MCF 10A (cell line): ENCODE measurements at regions not wholly inside any gene's neighbourhood (a gene's known extent, or its start where the extent isn't known, plus 50 kb on each side); places are given as distances from the start of the nearest gene placed in this dataset.

Source experiments
- BruUV-seq: library from RNA; stranded (reverse); fragments of 400-500 nt; replicated peaks from 2 replicates; lab custom pipeline; 2021; lab: Mats Ljungman, UMichigan
- CTCF ChIA-PET: fragments of 300-600 bp; sonication (Branson Sonifier 250); formaldehyde crosslinking; extraction: SDS; loops from one replicate; lab custom pipeline; 2021; ENCODE audit warnings: antibody characterized with exemption, inconsistent platforms; lab: Yijun Ruan, JAX
- POLR2A ChIA-PET: fragments of 300-600, 350-650 bp; sonication (Branson Sonifier 250); formaldehyde crosslinking; extraction: SDS; loops from one replicate; lab custom pipeline; 2020; ENCODE audit warnings: antibody characterized with exemption, inconsistent platforms; lab: Yijun Ruan, JAX
- DNase-seq: peaks from one replicate; pipeline ENCODE4 v3.0.0-alpha.2; 2018; ENCODE audit not compliant: unreplicated experiment
- H3K27ac Mint-ChIP-seq: one replicate; pipeline ENCODE4 v1.8.0; 2022; ENCODE audit warnings: mild to moderate bottlenecking, low read depth, mixed read lengths; ENCODE audit not compliant: unreplicated experiment
- H3K27me3 Mint-ChIP-seq: one replicate; pipeline ENCODE4 v1.8.0; 2022; ENCODE audit warnings: mixed read lengths; ENCODE audit not compliant: insufficient read depth, unreplicated experiment
- H3K36me3 Mint-ChIP-seq: one replicate; pipeline ENCODE4 v1.8.0; 2022; ENCODE audit warnings: mild to moderate bottlenecking, moderate library complexity, mixed read lengths; ENCODE audit not compliant: insufficient read depth, unreplicated experiment
- H3K4me1 Mint-ChIP-seq: one replicate; pipeline ENCODE4 v1.8.0; 2022; ENCODE audit warnings: mixed read lengths; ENCODE audit not compliant: insufficient read depth, unreplicated experiment
- H3K4me3 Mint-ChIP-seq: one replicate; pipeline ENCODE4 v1.8.0; 2022; ENCODE audit warnings: mild to moderate bottlenecking, moderate library complexity, mixed read lengths; ENCODE audit not compliant: unreplicated experiment
- H3K9me3 Mint-ChIP-seq: one replicate; pipeline ENCODE4 v1.8.0; 2022; ENCODE audit warnings: mixed read lengths; ENCODE audit not compliant: unreplicated experiment
- CTCF ChIP-seq: fragments of 200-600 bp; IDR thresholded peaks from one replicate; pipeline ENCODE4 v1.8.0; 2022; ENCODE audit warnings: antibody characterized with exemption, mild to moderate bottlenecking; ENCODE audit not compliant: unreplicated experiment
- intact Hi-C: fragments of 100-400 bp; cut with micrococcal nuclease; formaldehyde crosslinking; loops from 2 replicates; pipeline ENCODE4 v1.14.1; 2022

- Mint-ChIP-seq H3K27me3 (peaks cover 31% of the 10 kb centered on the region), H3K9me3 (peaks cover 5% of the 10 kb centered on the region), H3K27ac (no peak overlapping the region), H3K36me3 (peaks cover 5% of the 10 kb centered on the region), H3K4me3 (no peak overlapping the region), H3K4me1 (no peaks in the 10 kb centered on the region)
- intact Hi-C loops = no loop called here
- DNase-seq = no peak
- BruUV-seq = no TSS peak
- POLR2A ChIA-PET = no interaction called here
- CTCF ChIA-PET = no interaction called here
- no peak for TF ChIP-seq CTCF
These were observed 471.6 kb downstream of the MED10 start for GRCh38 chr5:5906778-5907177.

GRCh38 chr5:5905186-5905585 is 473.2 kb downstream of the MED10 start:
- TF ChIP-seq CTCF = no peak
- no peak for DNase-seq
- no peak overlapping the region for H3K27ac Mint-ChIP-seq
- intact Hi-C loops = no loop called here
- peaks cover 5% of the 10 kb centered on the region for H3K36me3 Mint-ChIP-seq
- H3K27me3 Mint-ChIP-seq = peaks cover 31% of the 10 kb centered on the region
- ChIA-PET POLR2A (no interaction called here), CTCF (interaction anchor here (0.5 to 0.7 kb wide), 2 partner anchors 61 to 532 kb away, joined by 3 read pairs; no protein-coding TSS in a partner anchor)
- no peaks in the 10 kb centered on the region for H3K4me1 Mint-ChIP-seq
- no peak overlapping the region for H3K4me3 Mint-ChIP-seq
- BruUV-seq = no TSS peak
- peaks cover 11% of the 10 kb centered on the region for H3K9me3 Mint-ChIP-seq

GRCh38 chr5:5904113-5904512 is 474.2 kb downstream of the MED10 start:
- intact Hi-C loops = no loop called here
- no TSS peak for BruUV-seq
- Mint-ChIP-seq H3K27ac (no peak overlapping the region), H3K4me1 (no peaks in the 10 kb centered on the region), H3K4me3 (no peak overlapping the region), H3K9me3 (peaks cover 11% of the 10 kb centered on the region), H3K36me3 (peaks cover 5% of the 10 kb centered on the region), H3K27me3 (peaks cover 22% of the 10 kb centered on the region)
- ChIA-PET CTCF (interaction anchor here (0.6 kb wide), 1 partner anchor 407 kb away, joined by 3 read pairs; no protein-coding TSS in a partner anchor), POLR2A (no interaction called here)
- DNase-seq = no peak
- TF ChIP-seq CTCF = no peak

GRCh38 chr5:5902678-5903646 is 475.4 kb downstream of the MED10 start:
- no peak for DNase-seq
- BruUV-seq = no TSS peak
- no peaks in the 10 kb centered on the region for H3K4me1 Mint-ChIP-seq
- peaks cover 19% of the 10 kb centered on the region for H3K27me3 Mint-ChIP-seq
- intact Hi-C loops = no loop called here
- peaks cover 11% of the 10 kb centered on the region for H3K9me3 Mint-ChIP-seq
- ChIA-PET CTCF (interaction anchor here (0.6 to 0.8 kb wide), 3 partner anchors 12 to 259 kb away, joined by 3 to 4 read pairs (median 3); no protein-coding TSS in a partner anchor), POLR2A (no interaction called here)
- H3K27ac Mint-ChIP-seq = no peak overlapping the region
- no peak overlapping the region for H3K4me3 Mint-ChIP-seq
- TF ChIP-seq CTCF = no peak
- H3K36me3 Mint-ChIP-seq = peaks cover 5% of the 10 kb centered on the region
